Kidney epithelial cell (primary cell): ENCODE measurements at regions not wholly inside any gene's neighbourhood (a gene's known extent, or its start where the extent isn't known, plus 50 kb on each side); places are given as distances from the start of the nearest gene placed in this dataset.

ENCODE experiments used
- DNase-seq: peaks from one replicate; pipeline ENCODE4 v3.0.0-alpha.2; 2010; ENCODE audit warnings: low read depth
- H3K27me3 ChIP-seq: 2 replicates; pipeline ENCODE4 v1.6.0; 2011; ENCODE audit warnings: low read length; ENCODE audit not compliant: control insufficient read depth, insufficient read depth
- H3K36me3 ChIP-seq: 2 replicates; pipeline ENCODE4 v1.5.1; 2011; ENCODE audit warnings: low read length; ENCODE audit not compliant: control insufficient read depth, insufficient read depth
- H3K4me3 ChIP-seq: 2 replicates; pipeline ENCODE4 v1.5.1; 2011; ENCODE audit warnings: low read depth, mild to moderate bottlenecking, control low read depth, low read length
- CTCF ChIP-seq: IDR thresholded peaks from 2 replicates; pipeline ENCODE4 v1.5.1; 2011; ENCODE audit warnings: mild to moderate bottlenecking, moderate library complexity, low read length, control low read depth, inconsistent platforms; ENCODE audit not compliant: insufficient read depth, poor library complexity, severe bottlenecking

GRCh38 chr1:218643281-218643680, 298.1 kb downstream of the TGFB2 start:
- no peaks in the 10 kb centered on the region for H3K27me3 ChIP-seq
- no peak for DNase-seq
- no peak for TF ChIP-seq CTCF
- H3K36me3 ChIP-seq, result no peaks in the 10 kb centered on the region
- H3K4me3 ChIP-seq, result no peak overlapping the region

- Histone ChIP-seq H3K4me3 (no peak overlapping the region), H3K36me3 (no peaks in the 10 kb centered on the region), H3K27me3 (no peaks in the 10 kb centered on the region)
- DNase-seq, result no peak
- TF ChIP-seq CTCF, result no peak
Measured at GRCh38 chr1:218643926-218644325, 298.8 kb downstream of the TGFB2 start.

GRCh38 chr1:218646288-218646687, 301.2 kb downstream of the TGFB2 start:
- Histone ChIP-seq H3K4me3 (no peak overlapping the region), H3K27me3 (no peaks in the 10 kb centered on the region), H3K36me3 (no peaks in the 10 kb centered on the region)
- no peak for TF ChIP-seq CTCF
- no peak for DNase-seq

- no peak for TF ChIP-seq CTCF
- no peak for DNase-seq
- Histone ChIP-seq H3K27me3 (no peaks in the 10 kb centered on the region), H3K36me3 (no peaks in the 10 kb centered on the region), H3K4me3 (no peak overlapping the region)
Measured at GRCh38 chr1:218656301-218657037, 311.3 kb downstream of the TGFB2 start.

- Histone ChIP-seq H3K36me3 (no peaks in the 10 kb centered on the region), H3K27me3 (no peaks in the 10 kb centered on the region), H3K4me3 (no peak overlapping the region)
- peak; percentile 23 for TF ChIP-seq CTCF
- DNase-seq, result no peak
Measured at GRCh38 chr1:218658269-218658668, 313.1 kb downstream of the TGFB2 start.

GRCh38 chr1:218658899-218659298, 313.8 kb downstream of the TGFB2 start:
- no peak for TF ChIP-seq CTCF
- peak; percentile 96 for DNase-seq
- H3K36me3 ChIP-seq, result no peaks in the 10 kb centered on the region
- H3K27me3 ChIP-seq, result no peaks in the 10 kb centered on the region
- H3K4me3 ChIP-seq, result no peak overlapping the region
